ENCODE measurements at regions not wholly inside any gene's neighbourhood (a gene's known extent, or its start where the extent isn't known, plus 50 kb on each side); places are given as distances from the start of the nearest gene placed in this dataset.

DNA sequence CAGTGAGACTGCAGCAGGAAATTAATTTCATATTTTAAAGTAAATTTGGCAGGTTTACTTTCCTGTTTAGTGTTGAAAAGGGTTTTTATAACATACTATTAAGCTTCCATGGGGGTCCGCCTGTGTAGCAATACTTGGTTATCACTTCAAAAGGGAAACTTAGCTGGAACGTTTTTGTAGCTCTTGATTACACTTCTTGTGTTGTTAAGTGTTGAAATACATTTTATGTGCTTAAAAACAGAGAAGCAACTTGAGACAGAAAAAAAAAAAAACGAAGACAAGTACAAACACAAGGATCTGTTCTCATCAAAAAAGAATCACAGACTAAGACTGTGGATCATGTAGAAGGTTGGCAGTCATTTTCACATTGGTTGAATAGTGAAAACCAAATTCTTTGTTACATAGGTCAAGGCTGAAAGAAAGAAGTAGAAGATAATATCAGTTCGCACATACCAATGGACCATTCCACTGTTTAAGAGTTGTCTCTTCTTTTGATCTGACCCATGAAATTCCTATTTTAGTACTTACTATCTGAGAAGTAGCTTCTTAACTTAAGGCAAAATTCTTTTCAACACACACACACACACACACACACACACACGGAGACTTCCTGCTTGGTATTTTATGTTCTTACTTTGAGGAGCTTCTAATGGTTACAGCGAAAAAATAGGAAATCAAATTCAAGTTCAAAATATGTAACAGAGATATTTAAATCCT lies 113.9 kb upstream of the SLC35B3 start:
- TF ChIP-seq SIN3A (IDR thresholded peaks at IDR 0.05; ENCODE audit: borderline replicate concordance, insufficient read depth, low read length) (no peak), POLR2AphosphoS5 (IDR thresholded peaks at IDR 0.05; ENCODE audit: low read depth, low read length) (no peak), FOXP2 (optimal IDR thresholded peaks at IDR 0.05; ENCODE audit: borderline replicate concordance, extremely low read depth, extremely low read length, insufficient read depth) (no peak), TAF1 (IDR thresholded peaks at IDR 0.05; ENCODE audit: borderline replicate concordance, insufficient read depth, low read length) (no peak)
- TF ChIP-seq, protein P1, sequence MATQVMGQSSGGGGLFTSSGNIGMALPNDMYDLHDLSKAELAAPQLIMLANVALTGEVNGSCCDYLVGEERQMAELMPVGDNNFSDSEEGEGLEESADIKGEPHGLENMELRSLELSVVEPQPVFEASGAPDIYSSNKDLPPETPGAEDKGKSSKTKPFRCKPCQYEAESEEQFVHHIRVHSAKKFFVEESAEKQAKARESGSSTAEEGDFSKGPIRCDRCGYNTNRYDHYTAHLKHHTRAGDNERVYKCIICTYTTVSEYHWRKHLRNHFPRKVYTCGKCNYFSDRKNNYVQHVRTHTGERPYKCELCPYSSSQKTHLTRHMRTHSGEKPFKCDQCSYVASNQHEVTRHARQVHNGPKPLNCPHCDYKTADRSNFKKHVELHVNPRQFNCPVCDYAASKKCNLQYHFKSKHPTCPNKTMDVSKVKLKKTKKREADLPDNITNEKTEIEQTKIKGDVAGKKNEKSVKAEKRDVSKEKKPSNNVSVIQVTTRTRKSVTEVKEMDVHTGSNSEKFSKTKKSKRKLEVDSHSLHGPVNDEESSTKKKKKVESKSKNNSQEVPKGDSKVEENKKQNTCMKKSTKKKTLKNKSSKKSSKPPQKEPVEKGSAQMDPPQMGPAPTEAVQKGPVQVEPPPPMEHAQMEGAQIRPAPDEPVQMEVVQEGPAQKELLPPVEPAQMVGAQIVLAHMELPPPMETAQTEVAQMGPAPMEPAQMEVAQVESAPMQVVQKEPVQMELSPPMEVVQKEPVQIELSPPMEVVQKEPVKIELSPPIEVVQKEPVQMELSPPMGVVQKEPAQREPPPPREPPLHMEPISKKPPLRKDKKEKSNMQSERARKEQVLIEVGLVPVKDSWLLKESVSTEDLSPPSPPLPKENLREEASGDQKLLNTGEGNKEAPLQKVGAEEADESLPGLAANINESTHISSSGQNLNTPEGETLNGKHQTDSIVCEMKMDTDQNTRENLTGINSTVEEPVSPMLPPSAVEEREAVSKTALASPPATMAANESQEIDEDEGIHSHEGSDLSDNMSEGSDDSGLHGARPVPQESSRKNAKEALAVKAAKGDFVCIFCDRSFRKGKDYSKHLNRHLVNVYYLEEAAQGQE (IDR thresholded peaks at IDR 0.05; ENCODE audit: insufficient read depth in 1 of 2, low read depth in 2 of 2, low read length in 2 of 2) = no peak

All from PFSK-1 (cell line).